SU-DHL-6 (cell line): ENCODE measurements at regions not wholly inside any gene's neighbourhood (a gene's known extent, or its start where the extent isn't known, plus 50 kb on each side); places are given as distances from the start of the nearest gene placed in this dataset.

Experiments
- CTCF ChIP-seq: fragments of 200-600 bp; sonication (generic); IDR thresholded peaks from one replicate; pipeline ENCODE4 v1.5.1; 2017; ENCODE audit warnings: antibody characterized with exemption, mild to moderate bottlenecking, low read length, moderate library complexity; ENCODE audit not compliant: insufficient read depth, poor library complexity, severe bottlenecking
- EZH2phosphoT487 ChIP-seq: fragments of 200-600 bp; sonication (generic), shearing (Covaris generic); conservative IDR thresholded peaks from 2 replicates; pipeline ENCODE4 v1.6.1; 2018; ENCODE audit warnings: mild to moderate bottlenecking, antibody characterized with exemption, low read length, moderate library complexity, mixed read lengths

GRCh38 chr2:121094101-121094500 is 190.9 kb downstream of the TFCP2L1 start:
- TF ChIP-seq CTCF = no peak
- TF ChIP-seq EZH2phosphoT487 = no peak
